Transverse colon (tissue), 4 donors: ENCODE measurements at regions not wholly inside any gene's neighbourhood (a gene's known extent, or its start where the extent isn't known, plus 50 kb on each side); places are given as distances from the start of the nearest gene placed in this dataset.

Source experiments
- CTCF ChIP-seq, 5 experiments: fragments of 200-600 bp in 3 of 5; fragments of 450-650 bp in 2 of 5; sonication (generic) in 3 of 5; IDR thresholded peaks; 1 replicate in 2 of 5; 2 replicates in 3 of 5; pipeline ENCODE4 v1.5.1; 2016 to 2017; ENCODE audit warnings: antibody characterized with exemption in 5 of 5, inconsistent platforms in 3 of 5, mild to moderate bottlenecking in 2 of 5, moderate library complexity in 1 of 5
- EP300 ChIP-seq: sonication (generic); formaldehyde crosslinking; IDR thresholded peaks from one replicate; pipeline ENCODE4 v1.6.1; 2017; ENCODE audit warnings: antibody characterized with exemption, low read depth
- POLR2A ChIP-seq: fragments of 450-650 bp; IDR thresholded peaks from one replicate; pipeline ENCODE4 v1.6.1; 2016; ENCODE audit warnings: antibody characterized with exemption, mild to moderate bottlenecking, moderate library complexity
- POLR2AphosphoS5 ChIP-seq, 3 donors: sonication (generic); formaldehyde crosslinking; IDR thresholded peaks; one replicate each; pipeline ENCODE4 v1.6.1; 2016; ENCODE audit warnings: antibody characterized with exemption in 3 of 3

- no peak for TF ChIP-seq CTCF (IDR thresholded peaks at IDR 0.05)
- no peak for TF ChIP-seq POLR2A
- TF ChIP-seq EP300, result no peak
- TF ChIP-seq POLR2AphosphoS5 (IDR thresholded peaks at IDR 0.05), result no peak
Observed at GRCh38 chr5:99275128-99275527, 346.3 kb upstream of the CHD1 start.
